ENCODE measurements at regions not wholly inside any gene's neighbourhood (a gene's known extent, or its start where the extent isn't known, plus 50 kb on each side); places are given as distances from the start of the nearest gene placed in this dataset.

- TF ChIP-seq POLR2A (IDR thresholded peaks at IDR 0.05) (no peak), CTCF (IDR thresholded peaks at IDR 0.05) (no peak)
Measured at GRCh38 chr13:63299866-63300394, 1884.3 kb upstream of the PCDH20 start.
